HG02852 (cell line): ENCODE measurements at regions not wholly inside any gene's neighbourhood (a gene's known extent, or its start where the extent isn't known, plus 50 kb on each side); places are given as distances from the start of the nearest gene placed in this dataset.
A peak's percentile ranks its signal among the peaks of the same experiment; 100 is the strongest.
"Not testable (repeated sequence)": the region's sequence is repeated elsewhere in the genome, so short reads cannot be mapped to it uniquely, and the experiment has no call there.

ENCODE experiments used
- ATAC-seq: cut with Tn5 transposase; IDR thresholded peaks from one replicate; pipeline ENCODE4 v1.9.1; 2021; ENCODE audit warnings: mild to moderate bottlenecking, moderate library complexity; ENCODE audit not compliant: unreplicated experiment

GRCh38 chr9:89949111-89949510 lies 344.3 kb downstream of the GADD45G start:
- ATAC-seq, result no peak

GRCh38 chr9:89951675-89952074 lies 346.9 kb downstream of the GADD45G start:
- ATAC-seq, result no peak

DNA sequence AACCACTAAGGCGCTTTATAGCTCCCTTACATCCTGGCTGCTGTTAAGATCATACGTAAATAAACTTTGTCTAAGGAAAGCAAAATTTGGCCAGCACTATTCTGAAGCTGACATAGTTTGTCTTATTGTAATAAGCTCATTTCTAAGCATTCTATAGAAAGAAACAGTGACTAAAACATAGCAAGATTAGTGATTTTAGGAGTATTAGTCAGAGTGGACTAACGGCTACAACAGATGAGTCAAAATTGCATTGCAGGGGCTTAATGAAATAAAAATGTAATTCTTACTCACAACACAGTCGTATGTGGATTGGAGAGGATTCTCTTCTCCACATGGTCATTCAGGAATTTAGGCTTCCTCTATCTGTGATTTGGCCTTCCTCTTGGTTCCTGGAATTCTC lies 347.6 kb downstream of the GADD45G start:
- peak; percentile 64 for ATAC-seq

DNA sequence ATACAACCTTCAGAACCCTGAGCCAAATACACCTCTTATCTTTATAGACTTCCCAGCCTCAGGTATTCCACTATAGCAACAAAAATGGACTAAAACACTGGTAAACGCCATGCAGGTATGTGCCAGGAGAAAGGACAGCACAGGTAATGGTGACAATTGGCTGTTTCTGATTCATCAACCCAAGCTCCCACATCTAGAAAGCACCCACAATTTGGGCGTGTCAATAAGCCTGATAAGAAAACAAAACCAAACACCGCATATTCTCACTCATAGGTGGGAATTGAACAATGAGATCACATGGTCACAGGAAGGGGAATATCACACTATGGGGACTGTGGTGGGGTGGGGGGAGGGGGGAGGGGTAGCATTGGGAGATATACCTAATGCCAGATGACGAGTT lies 348.5 kb downstream of the GADD45G start:
- ATAC-seq, result not testable (repeated sequence)

GRCh38 chr9:89953824-89954615 lies 349.2 kb downstream of the GADD45G start:
- no peak for ATAC-seq

GRCh38 chr9:89955144-89955543 lies 350.3 kb downstream of the GADD45G start:
- ATAC-seq, result no peak

DNA sequence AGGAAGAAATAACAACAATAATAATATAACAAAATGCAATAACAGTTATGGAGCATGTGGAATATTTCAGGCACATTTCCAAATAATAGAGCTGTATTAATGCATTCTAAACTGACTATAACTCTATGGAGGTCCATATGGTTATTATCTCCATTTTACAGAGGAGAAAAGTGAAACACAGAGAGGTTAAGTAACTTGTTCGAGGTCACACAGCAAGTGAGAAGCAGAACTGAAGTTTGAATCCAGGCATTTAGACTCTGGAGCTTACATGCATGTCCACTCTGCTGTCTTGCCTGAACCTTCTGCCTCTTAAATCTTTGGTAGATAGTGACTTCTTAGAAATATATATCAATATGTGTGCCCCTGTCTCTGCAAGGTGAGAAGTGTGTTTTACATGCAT lies 350.8 kb downstream of the GADD45G start:
- no peak for ATAC-seq

DNA sequence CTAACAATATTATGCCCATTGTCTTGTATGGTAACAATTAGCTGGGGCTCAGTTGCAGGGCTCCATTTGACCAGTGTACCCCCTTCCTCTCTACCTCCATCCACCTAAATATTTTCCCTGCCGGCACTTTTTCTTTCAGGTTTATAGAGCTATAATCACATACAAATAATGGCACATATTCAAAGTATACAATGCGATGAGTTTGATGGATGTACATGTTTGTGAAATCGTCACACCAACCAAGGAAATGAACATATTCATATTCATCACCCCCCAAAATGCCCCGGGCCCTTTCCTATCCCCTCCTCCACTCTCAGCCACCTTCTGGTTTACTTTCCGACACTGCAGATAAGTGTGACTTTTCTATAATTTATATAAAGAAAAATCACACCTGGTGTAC lies 351.5 kb downstream of the GADD45G start:
- no peak for ATAC-seq

GRCh38 chr9:89956907-89957306 lies 352.1 kb downstream of the GADD45G start:
- ATAC-seq, result no peak

- no peak for ATAC-seq
Measured at GRCh38 chr9:89958086-89958485, 353.3 kb downstream of the GADD45G start.

- ATAC-seq, result no peak
Measured at GRCh38 chr9:89961616-89962341, 357.0 kb downstream of the GADD45G start.

DNA sequence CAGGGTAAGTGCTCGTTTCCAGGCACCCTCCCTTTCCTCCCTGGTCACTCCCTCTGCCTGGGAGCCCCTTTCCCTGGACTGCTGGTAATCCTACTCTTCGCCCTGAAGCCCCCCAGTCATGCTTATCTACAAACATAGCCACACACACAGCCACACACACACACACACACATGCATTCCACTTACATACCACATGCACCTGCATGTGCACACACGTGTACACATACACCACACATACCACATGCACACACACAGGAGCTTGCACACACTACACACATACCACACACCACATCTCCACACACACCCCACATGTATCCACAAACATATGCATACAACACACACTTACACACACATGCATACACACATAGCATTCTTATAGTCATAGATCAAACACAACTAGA lies 358.5 kb downstream of the GADD45G start:
- no peak for ATAC-seq

GRCh38 chr9:89967527-89967926 lies 362.7 kb downstream of the GADD45G start:
- ATAC-seq, result no peak

GRCh38 chr9:89969156-89969675 lies 364.4 kb downstream of the GADD45G start:
- no peak for ATAC-seq

- ATAC-seq, result no peak
Measured at GRCh38 chr9:89969881-89970639, 365.2 kb downstream of the GADD45G start.

DNA sequence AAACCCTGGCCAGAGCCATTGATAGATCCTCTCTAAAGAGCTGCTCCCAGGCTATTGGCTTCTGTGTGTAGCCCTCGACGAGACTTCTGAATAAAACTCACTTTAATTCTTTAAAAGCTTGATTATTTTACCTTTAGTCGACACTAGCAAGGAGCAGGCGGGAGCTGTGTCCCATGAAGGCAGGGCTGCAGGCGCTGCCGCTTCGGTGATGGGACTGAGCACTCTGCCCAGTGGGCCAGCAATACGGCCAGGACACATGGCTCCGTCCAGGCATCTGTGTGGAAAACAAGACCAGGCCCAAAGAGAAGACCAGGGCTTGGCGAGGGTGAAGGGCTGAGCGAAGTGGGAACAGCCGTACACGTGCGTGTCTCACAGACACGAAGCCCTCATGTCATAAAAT lies 365.9 kb downstream of the GADD45G start:
- ATAC-seq, result no peak

GRCh38 chr9:89972535-89972934 lies 367.7 kb downstream of the GADD45G start:
- no peak for ATAC-seq

DNA sequence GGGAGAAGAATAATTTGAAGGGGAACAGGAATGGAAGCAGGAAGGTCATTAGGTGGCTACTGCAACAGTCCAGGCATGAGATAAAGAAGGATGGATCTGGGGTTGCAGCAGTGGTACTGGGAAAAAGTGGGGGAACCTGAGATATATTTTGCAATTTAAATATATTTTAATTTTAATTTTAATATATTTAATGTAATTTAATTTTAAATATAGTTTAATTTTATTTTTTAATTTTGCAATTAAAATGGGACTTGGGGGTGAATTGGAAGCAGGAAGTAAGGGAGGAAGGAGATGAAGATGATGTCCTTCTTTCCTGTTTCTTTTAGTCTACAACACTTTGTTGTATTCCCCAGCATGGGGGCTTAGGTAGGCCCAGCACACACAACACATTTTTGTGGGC lies 369.8 kb downstream of the GADD45G start:
- ATAC-seq, result no peak

DNA sequence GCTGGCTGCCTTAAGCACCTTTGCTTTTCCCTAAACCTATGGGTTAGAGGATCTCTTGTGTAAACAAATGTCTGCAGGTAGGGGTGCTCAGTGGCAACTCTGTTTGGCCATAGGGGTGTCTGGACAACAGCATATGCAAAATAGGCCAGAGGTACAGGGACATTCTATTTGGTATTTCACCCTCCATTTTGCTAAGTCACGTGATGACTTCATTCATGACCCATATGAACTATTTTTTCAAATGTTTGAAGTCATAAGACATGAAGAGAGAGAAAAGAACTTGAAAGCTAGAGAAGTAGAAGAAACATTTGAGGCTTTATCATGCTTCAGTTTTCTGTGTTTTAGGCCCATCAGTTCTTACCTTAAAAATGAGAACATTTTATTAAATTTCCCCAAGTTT lies 370.2 kb downstream of the GADD45G start:
- no peak for ATAC-seq

DNA sequence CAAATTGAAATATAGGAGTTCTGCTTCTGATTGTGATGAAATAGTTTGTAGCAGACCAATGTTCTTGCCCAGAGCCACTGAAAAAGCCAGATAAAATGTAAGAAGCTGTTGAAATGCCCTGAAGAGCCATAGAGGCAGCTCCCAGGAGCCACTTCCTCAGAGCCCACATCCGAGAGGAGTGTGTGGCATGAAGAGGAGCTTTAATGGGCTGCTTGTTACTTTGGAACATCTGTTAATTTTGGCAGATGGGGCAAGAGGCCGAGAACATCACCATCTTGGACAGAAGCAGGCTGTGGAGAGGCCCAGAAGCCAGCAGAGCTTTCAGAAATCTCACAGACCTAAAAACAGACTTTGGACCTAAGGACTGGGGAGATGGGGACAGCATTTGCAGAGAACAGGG lies 370.8 kb downstream of the GADD45G start:
- ATAC-seq, result no peak

GRCh38 chr9:89978185-89978584 lies 373.4 kb downstream of the GADD45G start:
- no peak for ATAC-seq
